ENCODE measurements at regions not wholly inside any gene's neighbourhood (a gene's known extent, or its start where the extent isn't known, plus 50 kb on each side); places are given as distances from the start of the nearest gene placed in this dataset.

GRCh38 chr18:47560723-47561715, 309.6 kb upstream of the SKOR2 start:
- Histone ChIP-seq H3K4me1 (ENCODE audit: control insufficient read depth, extremely low read depth, insufficient read depth, low read length) (no peaks in the 10 kb centered on the region), H3K27me3 (ENCODE audit: control insufficient read depth in 2 of 2, insufficient read depth in 2 of 2, low read length in 2 of 2) (no peaks in the 10 kb centered on the region), H3K4me2 (ENCODE audit: insufficient read depth, low read length) (no peak overlapping the region), H3K9me3 (replicated peaks; ENCODE audit: control insufficient read depth, insufficient read depth, low read length) (no peaks in the 10 kb centered on the region), H2AFZ (ENCODE audit: low read depth, low read length) (no peak overlapping the region), H3K27ac (ENCODE audit: insufficient read depth, low read depth, low read length) (no peak overlapping the region), H3K36me3 (ENCODE audit: control insufficient read depth in 2 of 2, extremely low read depth in 1 of 2, insufficient read depth in 2 of 2, low read length in 2 of 2) (no peaks in the 10 kb centered on the region), H3K79me2 (ENCODE audit: control insufficient read depth, insufficient read depth, low read length) (no peaks in the 10 kb centered on the region), H3K9ac (replicated peaks; ENCODE audit: extremely low read depth, insufficient read depth, low read length) (no peak overlapping the region), H3K4me3 (replicated peaks in 1 of 3; ENCODE audit: insufficient read depth in 1 of 3, low read depth in 1 of 3, low read length in 3 of 3) (no peak overlapping the region), H4K20me1 (replicated peaks; ENCODE audit: control insufficient read depth, extremely low read depth, insufficient read depth, low read length) (no peaks in the 10 kb centered on the region), H3K9me1 (replicated peaks; ENCODE audit: control insufficient read depth, extremely low read depth, insufficient read depth, low read length) (no peaks in the 10 kb centered on the region)
- DNase-seq (ENCODE audit: low read depth, low spot score) (no peak), FAIRE-seq (no peak)
- TF ChIP-seq JUN (IDR thresholded peaks at IDR 0.05; ENCODE audit: borderline replicate concordance, insufficient read depth, insufficient read length, low read depth), result no peak
- TF ChIP-seq POLR2AphosphoS5 (IDR thresholded peaks at IDR 0.05; ENCODE audit: insufficient read depth, low read depth, low read length), result no peak
- TF ChIP-seq, protein P1, sequence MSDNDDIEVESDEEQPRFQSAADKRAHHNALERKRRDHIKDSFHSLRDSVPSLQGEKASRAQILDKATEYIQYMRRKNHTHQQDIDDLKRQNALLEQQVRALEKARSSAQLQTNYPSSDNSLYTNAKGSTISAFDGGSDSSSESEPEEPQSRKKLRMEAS (IDR thresholded peaks at IDR 0.05; ENCODE audit: insufficient read depth, insufficient read length), result no peak
- no peak for TF ChIP-seq FOS (IDR thresholded peaks at IDR 0.05; ENCODE audit: borderline replicate concordance, insufficient read depth, low read length)
- TF ChIP-seq MYC (IDR thresholded peaks at IDR 0.05; ENCODE audit: low read depth, low read length), result no peak
- no peak for TF ChIP-seq EZH2 (IDR thresholded peaks at IDR 0.05; ENCODE audit: borderline replicate concordance, low read depth, low read length, severe bottlenecking)
- TF ChIP-seq GATA2 (IDR thresholded peaks at IDR 0.05; ENCODE audit: insufficient read depth, insufficient read length, low read depth, low read length), result no peak
- TF ChIP-seq, protein P2, sequence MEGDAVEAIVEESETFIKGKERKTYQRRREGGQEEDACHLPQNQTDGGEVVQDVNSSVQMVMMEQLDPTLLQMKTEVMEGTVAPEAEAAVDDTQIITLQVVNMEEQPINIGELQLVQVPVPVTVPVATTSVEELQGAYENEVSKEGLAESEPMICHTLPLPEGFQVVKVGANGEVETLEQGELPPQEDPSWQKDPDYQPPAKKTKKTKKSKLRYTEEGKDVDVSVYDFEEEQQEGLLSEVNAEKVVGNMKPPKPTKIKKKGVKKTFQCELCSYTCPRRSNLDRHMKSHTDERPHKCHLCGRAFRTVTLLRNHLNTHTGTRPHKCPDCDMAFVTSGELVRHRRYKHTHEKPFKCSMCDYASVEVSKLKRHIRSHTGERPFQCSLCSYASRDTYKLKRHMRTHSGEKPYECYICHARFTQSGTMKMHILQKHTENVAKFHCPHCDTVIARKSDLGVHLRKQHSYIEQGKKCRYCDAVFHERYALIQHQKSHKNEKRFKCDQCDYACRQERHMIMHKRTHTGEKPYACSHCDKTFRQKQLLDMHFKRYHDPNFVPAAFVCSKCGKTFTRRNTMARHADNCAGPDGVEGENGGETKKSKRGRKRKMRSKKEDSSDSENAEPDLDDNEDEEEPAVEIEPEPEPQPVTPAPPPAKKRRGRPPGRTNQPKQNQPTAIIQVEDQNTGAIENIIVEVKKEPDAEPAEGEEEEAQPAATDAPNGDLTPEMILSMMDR (IDR thresholded peaks at IDR 0.05; ENCODE audit: extremely low read depth in 1 of 2, insufficient read depth in 1 of 2, low read depth in 1 of 2, low read length in 2 of 2), result no peak
- no peak for TF ChIP-seq POLR2A (IDR thresholded peaks at IDR 0.05; ENCODE audit: low read depth, low read length)
- CTCF ChIA-PET, result no interaction called here
- intact Hi-C loops (cut with micrococcal nuclease) (no loop called here), dilution Hi-C loops (cut with MboI; ENCODE audit: extremely low pct_ligation_motif_present, low sequenced_read_pairs) (no loop called here)
- no TSS peak for BruUV-seq (replicated peaks)
- POLR2A ChIA-PET, result no interaction called here
